ENCODE measurements at regions not wholly inside any gene's neighbourhood (a gene's known extent, or its start where the extent isn't known, plus 50 kb on each side); places are given as distances from the start of the nearest gene placed in this dataset.
"Not testable (repeated sequence)": the region's sequence is repeated elsewhere in the genome, so short reads cannot be mapped to it uniquely, and the experiment has no call there.

DNA sequence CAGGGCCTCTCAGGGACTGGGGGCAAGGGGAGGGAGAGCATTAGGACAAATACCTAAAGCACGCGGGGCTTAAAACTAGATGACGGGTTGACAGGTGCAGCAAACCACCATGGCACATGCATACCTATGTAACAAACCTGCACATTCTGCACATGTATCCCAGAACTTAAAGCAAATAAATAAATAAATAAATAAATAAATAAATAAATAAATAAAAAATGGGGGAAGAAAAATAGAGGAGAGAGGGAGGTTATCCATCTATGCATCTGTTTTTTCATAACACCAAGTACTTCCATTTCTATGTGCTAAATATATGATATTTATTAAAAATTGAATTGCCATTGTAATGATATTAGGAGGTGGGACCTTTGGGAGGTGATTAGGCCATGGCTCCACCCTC, 539.5 kb downstream of the TRIML1 start:
- H3K18ac ChIP-seq (ENCODE audit: low read depth, low read length); H3K4me1 ChIP-seq (ENCODE audit: control insufficient read depth, insufficient read depth, low read length); H4K91ac ChIP-seq (ENCODE audit: insufficient read depth, low read depth, low read length); H4K8ac ChIP-seq (ENCODE audit: low read depth in 2 of 2, low read length in 2 of 2); H2AK9ac ChIP-seq (replicated peaks; ENCODE audit: low read depth, low read length, poor library complexity); H3K36me3 ChIP-seq (ENCODE audit: control insufficient read depth, insufficient read depth, low read length); POLR2A ChIA-PET (ENCODE audit: unreplicated experiment); H2BK120ac ChIP-seq (ENCODE audit: low read depth, low read length); H2BK20ac ChIP-seq (ENCODE audit: low read depth, low read length); H3K9me1 ChIP-seq (ENCODE audit: insufficient read depth, low read length); H3K23ac ChIP-seq (ENCODE audit: low read depth, low read length); H3K4ac ChIP-seq (ENCODE audit: low read depth, low read length); H3K79me1 ChIP-seq (ENCODE audit: low read depth in 1 of 2, low read length in 2 of 2); in situ Hi-C loops (cut with MboI; ENCODE audit: low sequenced_read_pairs); DNase-seq; H3K27ac ChIP-seq (ENCODE audit: insufficient read depth, low read length); H4K20me1 ChIP-seq (ENCODE audit: insufficient read depth, low read length); H4K5ac ChIP-seq (ENCODE audit: low read depth, low read length); H3K9ac ChIP-seq (ENCODE audit: low read depth, low read length); CTCF ChIA-PET; H3K14ac ChIP-seq (replicated peaks; ENCODE audit: low read depth, low read length); dilution Hi-C loops (cut with HindIII; ENCODE audit: low sequenced_read_pairs, unreplicated experiment); H2BK5ac ChIP-seq (ENCODE audit: low read depth, low read length, poor library complexity, severe bottlenecking); H3K9me3 ChIP-seq (ENCODE audit: control insufficient read depth, insufficient read depth, low read length); ATAC-seq (ENCODE audit: low read depth); H3K4me2 ChIP-seq (ENCODE audit: low read depth, low read length); intact Hi-C loops (cut with micrococcal nuclease); H2BK15ac ChIP-seq (ENCODE audit: low read depth, low read length); H2AK5ac ChIP-seq (ENCODE audit: low read depth, low read length); H2AFZ ChIP-seq (replicated peaks; ENCODE audit: low read length, poor library complexity); H3K4me3 ChIP-seq (ENCODE audit: insufficient read depth, low read depth, low read length); H3K27me3 ChIP-seq (ENCODE audit: control insufficient read depth, insufficient read depth, low read length); BruUV-seq (replicated peaks); H3K56ac ChIP-seq (ENCODE audit: extremely low read depth, insufficient read depth, low read length): not testable (repeated sequence)
- no CpG with 5 or more reads among the region's 3 CpGs for WGBS, 2 experiments (ENCODE audit: extremely low coverage in 2 of 2, insufficient read length in 1 of 2)

All from IMR-90 (cell line).